GM12891 (cell line): ENCODE measurements at regions not wholly inside any gene's neighbourhood (a gene's known extent, or its start where the extent isn't known, plus 50 kb on each side); places are given as distances from the start of the nearest gene placed in this dataset.
"Not testable (repeated sequence)": the region's sequence is repeated elsewhere in the genome, so short reads cannot be mapped to it uniquely, and the experiment has no call there.

Experiments
- POLR2AphosphoS5 ChIP-seq: IDR thresholded peaks from 2 replicates; pipeline ENCODE4 v1.6.1; 2011; ENCODE audit warnings: low read depth, low read length, control low read depth
- TAF1 ChIP-seq: IDR thresholded peaks from 2 replicates; pipeline ENCODE4 v1.6.1; 2011; ENCODE audit warnings: low read depth, low read length, control low read depth

DNA sequence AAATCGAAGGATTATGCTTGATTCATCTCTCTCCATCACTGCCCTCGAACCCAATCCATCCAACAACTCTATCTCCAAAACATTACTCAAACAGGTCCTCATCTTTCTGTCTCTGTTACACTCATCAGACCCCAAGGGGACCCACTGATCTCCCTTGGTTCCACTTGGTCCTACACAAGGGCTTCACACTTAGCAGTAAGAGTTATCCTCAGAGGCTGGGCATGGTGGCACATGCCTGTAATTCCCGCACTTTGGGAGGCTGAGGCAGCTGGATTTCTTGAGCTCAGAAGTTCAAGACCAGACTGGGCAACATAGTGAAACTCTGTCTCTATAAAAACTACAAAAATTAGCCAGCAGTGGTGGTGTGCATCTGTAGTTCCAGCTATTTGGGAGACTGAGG, 302.9 kb upstream of the PLGLB2 start:
- not testable (repeated sequence) for TF ChIP-seq TAF1, POLR2AphosphoS5
